Cerebellar nuclear complex (tissue), 1 donor: ENCODE measurements at regions not wholly inside any gene's neighbourhood (a gene's known extent, or its start where the extent isn't known, plus 50 kb on each side); places are given as distances from the start of the nearest gene placed in this dataset.

Experiments
- DNase-seq, 2 experiments: peaks; one replicate each; lab custom pipeline; 2025; lab: John Stamatoyannopoulos, UW

DNA sequence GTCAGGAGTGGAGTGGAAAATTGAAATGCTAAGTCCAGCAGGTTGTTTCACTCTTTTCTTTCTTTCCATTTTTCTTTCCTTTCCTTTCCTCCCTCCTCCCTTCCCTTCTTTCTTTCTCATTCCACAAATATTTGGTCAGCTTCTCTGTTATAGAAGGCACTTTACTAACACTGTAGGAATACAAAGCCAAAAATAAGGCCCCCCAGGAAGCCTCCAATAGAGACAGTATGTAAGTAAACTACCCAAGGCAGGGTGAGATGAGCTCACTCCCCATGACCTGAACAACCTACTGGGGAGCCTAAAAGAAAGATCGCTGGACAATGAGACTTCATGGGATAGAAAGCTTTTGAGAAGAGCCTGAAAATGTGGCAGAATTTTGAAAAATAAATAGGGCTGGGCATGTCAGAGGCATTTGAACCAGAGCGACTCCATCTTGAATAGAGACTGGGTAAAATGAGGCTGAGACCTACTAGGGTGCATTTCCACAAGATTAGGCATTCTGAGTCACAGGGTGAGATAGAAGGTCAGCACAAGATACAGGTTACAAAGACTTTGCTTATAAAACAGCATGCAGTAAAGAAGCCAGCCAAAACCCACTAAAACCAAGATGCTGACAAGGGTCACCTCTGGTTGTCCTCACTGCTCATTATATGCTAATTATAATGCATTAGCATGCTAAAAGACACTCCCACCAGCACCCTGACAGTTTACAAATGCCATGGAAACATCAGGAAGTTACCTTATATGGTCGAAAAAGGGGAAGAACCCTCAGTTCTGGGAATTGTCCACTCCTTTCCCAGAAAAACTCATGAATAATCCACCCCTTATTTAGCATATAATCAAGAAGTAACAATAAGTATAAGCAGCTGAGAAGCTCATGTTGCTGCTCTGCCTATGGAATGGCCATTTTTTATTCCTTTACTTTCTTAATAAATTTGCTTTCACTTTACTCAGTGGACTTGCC lies 158.9 kb upstream of the EGFLAM start:
- DNase-seq: no peak

DNA sequence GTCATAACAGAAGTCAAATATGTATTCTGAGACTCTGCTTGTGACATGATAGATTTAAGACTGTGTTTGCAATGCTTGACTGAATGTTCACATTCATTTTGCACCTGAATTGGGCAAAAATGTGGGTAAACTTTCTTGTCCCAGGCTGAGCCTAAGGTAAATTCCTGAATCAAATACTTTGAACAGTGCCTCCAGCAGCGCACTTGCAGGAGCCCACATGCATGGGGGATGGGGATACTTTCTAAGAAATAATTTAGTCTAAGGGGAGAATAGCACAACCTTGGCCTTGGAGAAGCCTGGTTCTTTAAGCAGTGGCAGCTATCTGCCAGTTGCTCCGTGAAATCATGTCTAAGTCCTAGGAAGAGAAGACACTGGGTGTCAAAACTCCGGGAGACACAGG lies 163.5 kb upstream of the EGFLAM start:
- no peak for DNase-seq

DNA sequence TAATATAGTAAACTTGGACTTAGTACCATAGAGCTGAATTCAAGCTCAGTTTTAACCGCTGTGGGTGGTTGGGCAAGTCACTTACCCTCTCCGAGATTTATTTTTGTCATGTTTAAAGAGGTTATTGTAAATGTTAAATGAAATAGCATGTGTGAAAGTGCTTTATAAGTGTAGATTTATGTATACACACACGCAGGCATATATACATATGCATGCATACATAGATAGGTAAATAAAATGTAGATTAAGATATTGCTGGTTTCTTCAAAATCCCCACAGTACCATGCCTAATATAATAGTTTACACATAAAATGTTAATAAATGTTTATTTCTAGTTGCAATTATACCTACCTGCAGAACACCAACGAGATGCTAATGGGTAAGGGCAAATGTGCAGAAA lies 164.5 kb upstream of the EGFLAM start:
- no peak for DNase-seq

DNA sequence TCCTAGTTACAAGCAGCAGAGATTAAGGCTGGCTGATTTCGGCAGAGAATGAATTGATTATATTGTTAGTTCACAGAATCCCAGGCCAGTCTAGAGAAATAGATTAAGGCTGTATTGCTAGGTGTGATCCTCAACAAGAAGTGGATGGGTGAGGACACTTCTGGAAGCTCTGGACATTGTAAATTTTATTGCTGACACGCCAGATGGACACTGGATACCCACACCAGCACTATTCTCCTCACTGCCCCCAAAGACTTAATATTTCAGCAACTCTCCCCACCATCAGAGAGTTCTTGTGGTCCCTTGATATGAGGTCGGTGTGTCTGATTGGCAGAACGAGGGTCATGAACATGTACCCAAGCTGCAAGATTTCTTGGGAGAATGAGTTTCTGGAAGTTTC lies 171.6 kb upstream of the EGFLAM start:
- DNase-seq: no peak

DNA sequence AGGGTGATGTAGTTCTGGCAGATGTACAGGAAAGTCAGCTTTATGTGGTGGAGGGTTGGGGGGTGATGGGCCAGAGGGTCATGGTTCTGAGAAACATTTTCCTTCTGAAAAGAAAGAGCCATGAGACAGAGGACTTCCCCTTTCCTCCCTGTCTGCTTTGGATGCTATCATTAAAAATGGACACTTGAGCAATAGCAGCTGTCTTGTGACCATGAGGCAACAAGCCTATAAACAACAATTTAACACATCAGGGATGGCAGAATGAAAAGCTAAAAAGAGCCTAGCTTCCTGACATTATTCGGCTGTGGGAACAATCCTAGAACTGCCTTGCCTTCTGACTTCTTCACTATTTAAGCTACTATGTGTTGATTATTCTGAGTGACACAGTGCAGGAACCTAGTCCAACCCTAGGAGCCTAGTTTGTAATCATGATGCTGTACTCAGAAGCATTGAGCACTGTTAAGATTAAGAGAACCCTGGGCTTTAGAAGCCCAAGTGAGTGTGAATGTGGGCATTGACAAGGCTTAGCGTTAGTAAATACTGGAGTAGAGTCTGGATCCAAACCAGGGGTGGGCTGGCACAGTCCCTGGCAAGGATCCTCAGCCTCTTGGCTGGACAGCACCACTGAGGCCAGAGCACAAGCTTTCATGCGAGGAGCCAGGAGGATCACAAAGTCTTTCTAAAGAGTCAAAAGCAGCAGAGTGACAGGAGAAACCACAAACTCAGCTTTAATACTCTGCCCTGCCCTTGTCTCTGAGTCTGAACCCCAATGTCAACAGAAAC lies 178.5 kb upstream of the EGFLAM start:
- no peak for DNase-seq

DNA sequence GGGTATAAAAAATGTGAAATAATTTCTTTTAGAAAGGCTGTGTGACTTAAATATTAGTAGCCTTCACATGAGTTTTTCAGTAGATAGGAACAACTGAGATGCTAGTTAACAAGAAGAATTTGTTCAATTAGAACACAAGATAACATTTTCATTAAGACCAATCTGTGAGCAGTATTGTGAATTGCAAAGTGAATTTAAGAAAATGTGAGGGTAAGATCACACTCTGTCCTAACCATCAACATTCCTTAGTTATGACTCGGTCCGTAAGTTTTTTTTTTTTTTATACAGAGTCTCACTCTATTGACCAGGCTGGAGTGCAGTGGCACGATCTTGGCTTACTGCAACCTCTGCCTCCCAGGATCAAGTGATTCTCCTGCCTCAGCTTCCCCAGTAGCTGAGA lies 180.2 kb upstream of the EGFLAM start:
- no peak for DNase-seq

DNA sequence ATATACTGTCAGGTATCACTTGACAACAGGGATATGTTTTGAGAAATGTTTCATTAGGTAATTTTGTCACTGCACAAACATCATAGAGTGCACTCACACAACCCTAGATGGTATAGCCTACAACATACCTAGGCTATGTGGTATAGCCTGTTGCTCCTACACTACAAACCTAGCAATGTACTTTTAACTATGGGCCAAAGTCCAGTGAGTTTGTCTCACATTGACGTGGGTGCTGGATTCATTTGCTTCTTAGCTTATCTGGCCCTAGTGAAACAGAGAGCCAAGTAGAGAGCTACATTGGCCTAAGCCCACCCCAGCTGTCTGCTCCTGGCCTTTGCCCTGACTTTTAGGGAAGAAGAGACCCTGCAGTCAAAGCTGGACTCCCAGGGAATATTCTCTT lies 180.7 kb upstream of the EGFLAM start:
- no peak for DNase-seq

DNA sequence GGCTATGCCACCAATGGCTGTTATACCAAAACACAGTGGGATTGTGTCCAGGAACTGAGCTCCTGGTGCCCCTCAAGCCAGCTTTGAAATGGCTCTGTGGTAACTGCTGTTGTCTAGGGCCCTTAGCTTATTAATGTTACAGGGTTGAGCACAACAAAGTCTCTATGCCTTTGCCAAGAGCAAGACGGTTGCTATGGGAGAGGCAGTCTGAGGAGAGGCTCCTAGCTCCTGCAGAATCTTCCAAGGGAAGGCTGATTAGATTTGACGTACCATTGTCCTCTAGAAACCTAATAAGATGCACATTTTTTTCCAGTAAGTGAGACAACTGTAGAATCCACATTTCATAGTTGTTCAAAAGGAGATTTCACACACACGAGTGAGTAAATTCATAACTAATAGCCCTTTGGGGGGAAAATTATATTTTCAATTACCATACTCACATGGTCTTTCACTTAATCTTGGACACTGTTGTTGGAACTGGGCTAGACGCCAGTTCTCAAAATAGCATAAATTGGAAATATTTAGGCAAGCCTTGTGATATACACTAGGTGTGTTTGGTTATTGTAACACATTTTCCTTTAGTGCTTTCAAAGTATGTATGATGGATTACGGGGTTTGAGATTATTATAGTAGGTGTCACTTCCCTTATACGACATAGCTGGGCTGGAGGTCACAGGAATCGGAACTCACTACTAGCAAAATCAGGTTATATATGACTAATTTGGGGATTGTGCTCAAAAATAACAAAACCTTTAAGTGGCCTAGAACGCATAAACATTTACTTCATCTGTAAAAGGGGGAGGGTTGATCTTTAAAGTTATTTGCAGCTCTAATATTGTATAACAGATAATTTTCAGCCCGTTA lies 186.3 kb upstream of the EGFLAM start:
- no peak for DNase-seq

DNA sequence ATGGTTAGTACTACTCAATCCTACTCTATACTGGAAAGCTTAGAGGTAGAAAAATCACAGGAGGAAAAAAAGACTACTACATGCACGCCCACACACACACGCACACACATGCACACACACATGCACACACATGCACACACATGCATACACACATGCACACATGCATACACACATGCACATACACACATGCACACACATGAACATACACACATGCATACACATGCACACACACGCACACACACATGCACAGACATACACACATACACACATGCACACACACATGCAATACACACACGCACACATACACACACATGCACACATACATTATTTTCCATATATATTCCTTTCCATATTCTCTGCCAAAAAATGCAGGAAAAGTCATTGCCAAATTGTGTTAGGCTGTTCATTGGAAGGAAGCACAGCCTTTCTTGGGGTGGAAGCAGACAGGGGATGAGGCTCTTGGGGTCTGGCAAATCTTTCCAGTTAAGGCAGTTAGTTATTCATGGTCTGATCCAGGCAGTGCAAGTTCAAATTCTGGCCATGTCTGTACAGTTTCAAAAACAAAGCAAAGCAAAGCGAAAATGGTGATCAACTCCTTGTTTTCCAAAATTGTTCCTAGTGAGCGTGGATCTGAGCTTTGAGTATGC lies 187.9 kb upstream of the EGFLAM start:
- no peak for DNase-seq

DNA sequence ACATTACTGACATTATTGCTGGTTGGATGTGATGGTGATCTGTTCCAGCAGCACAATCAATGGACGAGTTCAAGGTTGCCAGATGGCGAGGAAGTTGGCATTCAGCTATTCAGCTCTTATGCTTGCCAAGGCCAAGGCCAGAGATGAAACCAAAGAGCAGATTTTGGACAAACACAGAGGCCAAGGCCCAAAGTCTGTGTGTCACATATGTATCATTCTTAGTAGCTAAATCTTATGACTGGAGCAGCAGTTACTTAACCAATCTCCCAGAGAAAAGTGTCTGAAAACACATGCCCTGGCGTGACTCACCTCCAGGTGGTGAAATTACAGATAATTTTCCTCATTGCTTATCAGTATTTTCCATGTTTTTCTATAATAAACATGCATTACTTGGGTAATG lies 189.0 kb upstream of the EGFLAM start:
- DNase-seq: peak in 1 of 2 experiments; percentile 23

DNA sequence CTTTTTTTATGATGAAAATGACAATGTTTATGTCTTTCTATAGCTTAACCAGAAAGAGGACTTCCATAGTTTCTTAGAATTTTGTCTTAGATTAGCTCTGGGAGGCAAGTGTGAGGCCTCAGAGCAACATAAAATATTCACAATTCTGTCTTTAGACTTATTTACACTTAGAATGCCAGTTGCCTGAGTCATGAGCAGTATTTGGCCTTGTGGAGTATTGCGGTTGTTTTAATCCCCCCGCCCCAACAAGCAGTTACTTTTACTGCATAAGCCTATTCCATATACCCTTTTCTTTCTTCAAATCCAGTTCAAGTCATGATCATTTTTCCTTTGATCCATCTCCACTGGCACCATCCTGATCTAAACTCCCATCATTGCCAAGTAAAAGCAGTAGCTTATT lies 198.0 kb upstream of the EGFLAM start:
- no peak for DNase-seq

DNA sequence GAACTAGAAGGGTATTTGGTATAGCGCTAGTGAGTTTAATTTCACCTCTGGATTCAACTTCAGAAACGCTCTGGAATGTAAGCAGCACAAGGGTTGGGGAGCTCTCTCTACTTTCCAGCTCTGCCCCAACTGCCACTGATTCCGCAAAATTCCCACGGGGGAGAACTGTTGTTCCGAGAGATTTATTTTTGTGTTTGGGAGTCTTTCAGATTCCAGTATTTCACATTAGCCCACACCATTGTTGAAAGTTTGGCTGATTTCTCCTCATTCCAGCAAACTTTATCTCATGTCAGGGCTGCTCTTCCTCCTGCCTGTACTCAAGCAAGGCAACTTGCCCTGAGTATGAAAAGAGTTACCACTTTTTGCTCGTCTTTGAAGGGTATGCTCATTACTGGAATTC lies 198.5 kb upstream of the EGFLAM start:
- no peak for DNase-seq

DNA sequence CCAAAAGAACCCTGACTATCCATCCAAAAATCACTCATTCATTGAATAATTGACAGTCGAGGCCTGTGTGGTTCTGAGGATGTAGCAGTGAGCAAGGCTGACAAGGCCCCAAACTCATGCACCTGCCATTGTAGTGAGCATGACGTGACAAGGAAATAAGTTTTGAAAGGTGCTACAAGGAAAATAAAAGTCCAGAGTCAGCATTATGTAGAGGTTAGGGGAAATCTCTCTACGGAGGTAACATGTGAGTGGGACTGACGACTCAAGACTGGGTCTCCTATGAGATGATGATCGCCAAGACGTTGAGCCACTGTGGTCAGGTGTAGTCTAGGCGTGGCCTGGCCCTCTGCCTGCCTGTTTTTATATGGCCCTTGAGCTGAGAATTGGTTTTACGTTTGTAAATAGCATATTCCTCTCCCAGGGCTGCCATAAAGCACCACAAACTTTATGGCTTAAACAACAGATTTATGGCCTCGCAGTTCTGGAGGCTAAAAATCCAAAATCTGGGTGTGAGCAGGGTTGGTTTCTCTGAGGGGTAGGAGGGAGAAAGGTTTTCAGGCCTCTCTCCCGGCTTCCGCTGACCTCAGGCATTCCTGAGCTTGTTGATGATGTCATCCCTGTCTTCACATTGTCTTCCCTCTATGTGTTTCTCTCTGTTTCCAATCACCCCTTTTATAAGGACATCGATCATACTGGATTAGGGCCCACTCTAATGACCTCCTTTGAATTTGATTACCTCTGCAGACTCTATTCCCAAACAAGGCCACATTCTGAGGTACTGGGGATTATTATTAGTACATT lies 206.4 kb upstream of the EGFLAM start:
- DNase-seq: no peak

DNA sequence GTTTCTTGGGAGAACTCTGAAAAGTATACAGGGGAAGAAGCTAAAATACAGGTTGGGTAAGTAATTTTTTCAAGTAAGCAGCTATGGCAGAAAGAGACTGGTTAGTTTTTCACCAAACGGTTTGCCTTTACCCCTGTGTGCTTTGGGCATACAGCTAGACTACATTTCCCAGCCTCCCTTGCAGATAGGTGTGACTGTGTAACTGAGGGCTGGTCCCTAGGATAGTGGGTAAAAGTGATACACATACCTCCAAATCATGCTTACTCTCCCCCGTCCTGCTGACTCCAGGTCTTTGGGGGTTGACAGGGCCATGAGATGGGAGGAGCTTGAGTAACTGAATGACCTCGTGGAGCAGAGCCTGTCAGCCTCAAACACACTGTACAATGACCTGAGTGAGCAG lies 208.6 kb upstream of the GDNF start:
- no peak for DNase-seq

DNA sequence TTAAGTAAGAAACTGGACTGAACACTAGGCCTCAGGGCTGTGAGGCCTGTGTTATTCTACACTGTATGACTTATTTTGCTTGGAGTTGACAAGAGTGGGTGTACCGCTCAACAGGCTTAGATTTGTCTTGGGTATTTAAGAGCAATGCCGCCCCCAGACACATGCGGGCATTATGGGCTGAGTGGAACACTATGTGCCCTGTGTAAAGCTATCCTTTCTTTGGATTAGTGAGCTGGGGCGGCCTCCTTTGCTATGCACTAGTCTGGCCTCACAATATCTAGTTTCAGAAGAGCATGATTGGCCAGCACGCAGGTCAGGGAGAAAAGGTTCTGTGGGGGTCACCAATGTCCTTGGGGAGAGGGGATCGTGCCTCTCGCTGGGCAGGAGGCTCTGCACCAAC lies 206.3 kb upstream of the GDNF start:
- no peak for DNase-seq

DNA sequence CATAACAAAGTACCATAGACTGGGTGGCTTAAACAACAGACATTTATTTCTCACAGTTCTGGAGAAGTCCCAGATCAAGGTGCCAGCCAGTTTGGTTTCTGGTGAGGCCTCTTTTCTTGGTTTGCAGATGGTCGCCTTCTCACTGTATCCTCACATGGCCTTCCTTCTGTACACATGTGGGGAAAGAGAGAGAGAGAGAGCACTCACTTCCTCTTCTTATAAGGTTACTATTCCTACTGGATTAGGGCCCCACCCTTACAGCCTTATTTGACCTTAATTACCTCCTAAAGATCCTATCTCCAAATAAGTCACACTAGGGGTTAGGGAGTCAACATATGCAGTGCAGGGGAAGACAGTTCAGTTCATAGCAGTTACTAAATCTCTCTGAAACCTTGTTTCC lies 205.6 kb upstream of the GDNF start:
- DNase-seq: no peak

DNA sequence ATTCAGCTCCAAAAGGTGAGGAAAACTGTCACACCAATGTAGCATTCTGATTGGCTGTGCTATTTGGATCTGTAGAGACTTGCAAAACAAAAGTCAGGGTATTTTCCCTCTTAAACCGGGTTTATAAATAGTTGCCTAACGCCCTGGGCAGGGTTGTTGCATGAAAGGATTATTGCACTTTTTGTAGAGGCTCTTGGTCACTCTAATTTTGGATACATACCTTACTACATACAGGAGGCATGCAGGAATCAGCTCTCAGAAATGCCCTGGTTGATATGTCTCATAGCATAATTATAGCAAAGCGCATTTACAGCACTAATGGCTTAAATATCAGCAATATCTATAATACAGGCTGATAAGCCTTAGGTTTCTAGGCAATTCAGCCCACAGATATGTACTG lies 200.0 kb upstream of the GDNF start:
- no peak for DNase-seq

DNA sequence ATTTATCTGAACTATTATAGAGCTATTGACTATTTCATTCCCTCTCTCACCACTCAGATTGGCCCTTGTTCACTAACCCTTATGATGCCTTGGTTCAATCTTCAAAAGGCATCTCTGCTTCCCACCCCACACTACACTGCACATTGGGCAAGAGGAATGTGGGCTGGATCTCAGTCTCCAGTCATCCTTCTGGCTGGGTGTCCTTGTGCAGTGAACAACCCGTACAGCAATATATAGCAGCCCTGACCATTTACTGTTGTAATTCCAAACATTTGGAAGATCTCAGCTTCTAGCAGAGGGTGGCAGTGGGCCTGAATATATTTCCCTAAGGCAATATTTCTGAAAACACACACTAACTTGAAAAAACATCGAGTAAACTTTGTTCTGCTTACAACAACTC lies 199.2 kb upstream of the GDNF start:
- DNase-seq: no peak

DNA sequence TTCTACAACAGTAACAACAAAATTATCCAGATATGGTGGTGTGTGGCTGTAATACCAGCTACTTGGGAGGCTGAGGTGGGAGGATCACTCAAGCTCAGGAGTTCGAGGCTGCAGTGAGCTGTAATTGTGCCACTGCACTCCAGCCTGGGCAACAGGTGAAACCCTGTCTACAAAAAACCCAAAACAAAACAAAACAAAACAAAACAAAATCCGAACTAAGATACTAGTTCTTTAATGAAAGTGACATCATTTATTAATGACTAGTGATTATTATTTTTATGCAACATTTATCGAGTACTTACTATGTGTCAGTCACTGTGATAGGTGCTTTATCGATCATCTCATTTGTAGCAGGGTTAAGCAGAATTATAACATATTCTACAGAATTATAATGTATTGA lies 196.9 kb upstream of the GDNF start:
- DNase-seq: no peak

DNA sequence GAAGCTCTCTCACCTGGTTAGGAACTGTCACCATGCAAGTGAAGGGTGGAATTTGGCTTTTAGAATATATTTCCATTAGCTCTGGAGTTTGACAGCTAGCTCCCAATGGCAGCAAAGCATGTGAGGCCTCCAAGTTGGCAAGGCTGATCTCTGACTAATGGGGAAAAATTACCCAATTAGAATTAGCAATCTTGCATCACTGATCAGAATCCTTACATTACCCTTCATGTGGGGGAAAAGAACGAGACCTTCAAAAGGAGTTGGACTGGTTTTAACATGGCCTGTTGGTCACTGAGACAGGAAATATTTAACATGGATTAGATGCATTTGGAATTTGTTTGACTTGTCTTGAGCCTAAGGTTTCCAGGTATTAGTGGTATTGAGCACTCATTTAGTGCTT lies 192.3 kb upstream of the GDNF start:
- no peak for DNase-seq

DNA sequence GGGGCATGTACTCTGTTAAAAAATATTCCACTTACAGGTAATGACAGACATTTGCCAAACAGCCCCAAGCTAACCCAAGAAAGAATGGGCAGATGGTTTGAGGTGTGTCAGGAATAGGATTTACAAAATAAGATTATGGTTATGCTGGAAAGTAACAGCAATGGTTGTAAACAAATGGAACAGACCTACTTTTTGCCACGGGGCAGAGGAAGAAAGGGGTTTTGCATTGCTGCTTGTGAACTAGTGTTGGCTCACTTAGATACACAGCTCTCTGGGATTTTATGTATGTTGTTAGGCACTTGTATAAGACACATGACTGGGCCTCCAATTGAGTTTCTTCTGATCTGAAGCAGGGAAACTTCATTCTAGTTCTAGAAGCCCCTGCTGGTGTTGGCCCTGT lies 191.5 kb upstream of the GDNF start:
- no peak for DNase-seq
